Dermis microvascular lymphatic vessel endothelial cell (primary cell): ENCODE measurements at regions not wholly inside any gene's neighbourhood (a gene's known extent, or its start where the extent isn't known, plus 50 kb on each side); places are given as distances from the start of the nearest gene placed in this dataset.
"Not testable (repeated sequence)": the region's sequence is repeated elsewhere in the genome, so short reads cannot be mapped to it uniquely, and the experiment has no call there.

Experiments
- DNase-seq, 2 donors: peaks; one replicate each; pipeline versions ENCODE4 v3.0.0 to v3.0.0-alpha.2; 2010; ENCODE audit warnings: low read depth in 2 of 2

DNA sequence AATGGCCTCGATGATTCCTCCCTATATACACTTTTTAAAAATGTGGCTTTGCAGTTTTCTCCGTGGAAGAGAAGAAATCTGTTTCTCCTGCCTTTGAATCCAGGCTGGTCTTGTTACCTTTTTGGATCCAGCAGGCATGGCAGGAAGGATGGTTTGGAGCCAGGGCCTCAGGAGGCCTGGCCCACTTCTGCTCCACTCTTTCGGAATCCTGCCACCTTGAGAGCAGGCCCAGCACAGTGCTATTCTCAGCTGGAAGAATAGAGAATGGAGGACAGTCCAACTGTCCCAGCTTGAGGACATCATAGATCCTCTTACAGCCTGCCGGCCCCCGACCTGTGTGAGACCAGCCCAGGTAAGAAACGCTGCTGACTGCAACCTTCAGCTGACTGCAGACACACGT is 421.5 kb downstream of the FUT8 start:
- DNase-seq = no peak

DNA sequence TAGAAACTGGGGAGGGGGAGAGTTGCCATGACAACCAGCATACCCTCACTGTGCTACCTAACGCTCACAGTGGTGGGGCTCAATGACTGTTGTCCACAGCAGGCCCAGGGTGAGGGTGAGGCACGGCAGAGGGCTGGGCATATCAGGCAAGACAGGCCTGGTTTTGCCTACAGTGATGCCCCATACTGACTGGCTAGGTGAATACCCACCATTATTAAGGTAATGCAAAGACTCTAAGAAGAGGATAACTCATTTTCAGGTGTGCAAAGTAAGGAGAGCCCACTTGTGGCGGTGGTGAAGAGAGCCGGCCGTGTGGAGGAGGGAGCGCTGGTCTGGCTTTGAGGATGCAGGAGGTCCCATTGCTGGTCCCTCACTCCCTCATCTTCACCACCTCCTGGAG is 422.3 kb downstream of the FUT8 start:
- no peak for DNase-seq

DNA sequence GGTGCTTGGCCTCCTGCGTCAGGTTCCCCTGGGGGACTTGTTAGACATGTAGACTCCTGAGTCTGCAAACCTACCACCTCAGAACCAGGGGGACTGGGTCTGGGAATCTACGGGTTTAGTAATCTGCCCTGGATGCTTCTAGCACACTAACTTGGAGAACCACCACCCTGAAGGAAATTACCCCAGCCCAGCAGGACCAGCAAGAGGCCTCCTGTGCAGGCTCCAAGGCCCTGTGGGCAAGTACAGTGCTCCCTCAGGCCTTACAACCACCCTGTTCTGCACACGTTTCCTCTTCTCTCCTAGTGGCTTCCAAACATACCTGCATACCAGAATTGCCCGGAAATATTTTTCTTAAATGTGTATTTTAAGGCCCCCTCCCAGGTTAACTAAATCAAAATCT is 423.0 kb downstream of the FUT8 start:
- DNase-seq = no peak

DNA sequence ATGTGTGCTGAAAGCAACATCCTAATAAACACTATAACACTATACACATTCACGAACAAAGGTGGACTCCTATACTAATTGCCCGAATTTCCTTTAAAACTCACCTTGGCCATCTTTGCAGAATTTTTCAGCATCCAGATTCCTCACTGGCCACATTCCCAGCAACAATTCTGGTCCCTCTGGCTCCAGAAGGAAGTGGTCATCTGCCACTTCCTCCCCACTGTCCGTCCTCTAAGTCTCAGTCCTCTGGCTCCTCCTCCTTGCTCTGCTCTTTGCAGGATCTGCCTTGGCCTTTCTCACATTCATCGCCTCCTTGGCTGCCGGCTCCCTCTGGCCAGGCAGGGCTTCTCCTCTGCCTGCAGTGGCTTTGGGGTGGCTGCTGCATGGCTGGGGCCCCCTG is 426.0 kb downstream of the FUT8 start:
- no peak for DNase-seq

DNA sequence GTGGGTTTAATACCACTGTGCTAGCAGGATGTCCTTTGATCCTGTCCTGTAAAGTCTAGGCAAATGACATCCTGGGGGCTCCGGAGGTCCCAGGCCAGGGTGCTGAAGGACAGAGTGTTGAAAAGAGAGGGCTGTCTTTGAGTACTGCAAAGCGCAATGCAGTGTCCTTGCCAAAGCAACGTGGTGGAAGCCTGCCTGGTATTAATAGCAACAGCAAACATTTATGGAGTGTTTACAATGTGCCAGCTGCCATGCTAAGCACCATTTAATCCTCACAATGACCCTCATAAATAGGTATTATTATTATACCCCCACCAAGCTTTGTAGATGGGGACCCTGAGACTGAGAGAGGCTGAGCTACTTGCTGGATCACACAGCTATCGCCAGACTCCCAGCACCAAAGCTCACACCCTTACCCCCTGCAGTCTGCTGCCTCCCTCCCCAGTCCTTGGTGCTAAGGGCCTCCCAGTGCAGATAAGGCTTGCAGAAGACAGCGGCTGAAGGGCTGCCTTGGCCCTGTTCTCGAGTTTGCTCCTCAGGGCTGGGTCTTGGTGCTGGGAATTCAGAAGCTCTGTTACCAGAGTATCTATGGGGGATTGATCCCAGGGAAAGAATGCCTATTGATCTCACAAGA is 427.7 kb downstream of the FUT8 start:
- DNase-seq = no peak

DNA sequence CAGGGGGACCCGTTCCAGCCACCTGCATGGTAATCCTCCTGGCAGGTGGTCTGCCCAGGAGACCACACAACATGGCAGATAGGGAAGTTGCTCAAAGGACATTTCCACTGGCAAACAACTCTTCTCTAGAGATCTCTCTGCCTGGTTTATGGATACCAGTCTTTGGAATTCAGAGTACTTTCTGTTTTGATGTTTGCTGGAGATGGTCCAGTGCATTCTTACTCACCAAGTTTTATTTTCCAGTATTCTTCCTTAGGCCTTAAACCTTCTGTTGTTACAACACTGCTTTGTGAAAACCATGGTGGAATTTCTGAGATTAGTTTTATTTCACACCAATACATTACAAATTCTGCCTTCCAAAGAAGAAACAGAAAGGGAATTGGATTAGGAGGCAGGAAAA is 428.3 kb downstream of the FUT8 start:
- no peak for DNase-seq

DNA sequence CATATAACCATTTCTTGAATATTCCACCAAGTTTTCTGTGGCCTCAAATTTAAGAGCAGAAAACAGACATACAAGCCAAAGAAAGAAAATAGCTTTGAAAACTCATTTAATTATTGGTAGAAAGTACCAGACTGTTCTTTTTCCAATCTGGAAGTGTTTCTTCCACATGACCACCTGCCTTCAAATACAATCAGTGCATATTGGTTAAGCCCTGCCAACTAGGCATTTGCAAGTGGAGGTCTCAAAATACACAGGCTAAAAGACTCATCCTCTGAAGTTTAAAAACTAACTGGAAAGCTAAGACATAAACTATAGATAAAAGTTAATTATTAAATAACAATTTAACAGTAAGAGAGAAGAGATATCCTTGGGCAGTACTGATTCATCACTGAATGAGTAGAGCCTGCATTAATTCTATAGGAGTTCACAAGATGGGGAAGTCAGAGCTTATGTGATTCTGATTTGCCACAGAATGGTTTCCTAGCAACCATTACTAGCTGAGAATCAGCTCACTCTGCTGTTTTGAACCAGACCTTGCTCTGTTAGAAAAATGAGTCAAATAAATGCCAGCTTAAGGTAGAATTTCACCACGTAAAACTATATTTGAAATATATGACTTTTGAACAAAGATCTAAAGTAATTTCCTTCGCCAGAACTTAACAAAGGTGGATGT is 433.8 kb downstream of the FUT8 start:
- no peak for DNase-seq

DNA sequence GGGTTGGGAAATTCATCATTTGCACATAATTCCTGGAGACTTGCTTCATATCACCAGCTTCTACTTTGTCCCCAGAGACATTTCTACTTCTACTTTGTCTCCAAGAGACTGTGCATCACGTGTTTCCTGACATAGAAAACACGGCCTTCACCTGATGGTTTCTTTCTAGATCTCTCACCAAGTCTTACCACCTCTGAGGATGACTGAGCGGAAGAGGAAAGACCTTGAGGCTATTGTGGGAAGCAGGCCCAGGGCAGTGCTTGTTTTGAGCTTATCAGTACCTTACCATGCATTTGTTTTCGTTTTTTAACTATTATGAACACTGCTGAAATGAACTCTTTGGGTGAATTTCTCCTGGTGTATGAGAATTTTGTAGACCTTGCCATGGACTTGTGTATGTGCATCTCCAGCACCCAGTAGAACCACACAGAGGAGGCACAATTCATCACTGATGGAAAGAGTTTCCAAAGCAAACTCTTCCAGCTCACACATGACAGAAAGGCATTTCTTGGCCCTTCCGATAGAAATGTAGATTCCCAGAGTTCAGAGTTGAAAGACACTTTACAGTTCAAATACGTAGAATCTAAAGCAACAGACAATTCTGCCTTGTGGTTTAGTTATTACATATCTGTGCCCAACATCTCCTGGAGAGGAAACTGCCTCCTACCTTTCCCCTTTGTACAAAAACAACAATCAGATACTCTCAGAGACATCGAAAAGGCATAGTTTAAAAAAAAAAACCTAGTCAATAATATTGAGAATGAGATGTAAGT is 434.7 kb downstream of the FUT8 start:
- no peak for DNase-seq

DNA sequence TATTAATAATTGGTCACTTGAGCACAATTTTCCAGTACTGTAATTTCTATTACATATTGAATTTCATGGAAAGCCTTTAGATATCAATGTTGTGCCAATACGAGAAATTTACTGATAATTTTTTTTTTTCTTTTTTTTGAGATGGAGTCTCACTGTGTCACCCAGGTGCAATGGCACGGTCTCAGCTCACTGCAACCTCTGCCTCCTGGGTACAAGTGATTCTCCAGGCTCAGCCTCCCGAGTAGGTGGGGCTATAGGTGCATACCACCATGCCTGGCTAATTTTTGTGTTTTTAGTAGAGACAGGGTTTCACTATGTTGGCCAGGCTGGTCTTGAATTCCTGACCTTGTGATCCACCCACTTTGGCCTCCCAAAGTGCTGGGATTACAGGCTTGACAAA is 435.4 kb downstream of the FUT8 start:
- not testable (repeated sequence) for DNase-seq

DNA sequence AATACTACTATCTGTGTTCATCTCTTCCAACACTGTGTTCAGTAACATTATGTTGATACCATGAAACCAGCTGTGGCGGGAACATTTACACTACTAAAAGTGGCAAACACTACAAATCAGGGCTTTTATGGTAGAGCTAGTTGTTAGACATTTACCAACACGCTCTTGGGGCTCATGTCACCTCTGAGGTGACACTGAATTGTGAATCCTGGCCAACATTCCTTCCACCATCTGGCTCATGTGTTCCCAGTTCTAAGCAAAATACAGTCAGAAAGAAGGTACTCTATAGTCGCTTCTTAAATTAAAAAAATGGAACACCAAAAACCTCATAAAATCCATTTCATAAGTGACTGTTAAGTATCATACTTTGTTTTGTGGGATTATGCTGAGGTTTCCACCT is 436.6 kb downstream of the FUT8 start:
- DNase-seq = no peak

DNA sequence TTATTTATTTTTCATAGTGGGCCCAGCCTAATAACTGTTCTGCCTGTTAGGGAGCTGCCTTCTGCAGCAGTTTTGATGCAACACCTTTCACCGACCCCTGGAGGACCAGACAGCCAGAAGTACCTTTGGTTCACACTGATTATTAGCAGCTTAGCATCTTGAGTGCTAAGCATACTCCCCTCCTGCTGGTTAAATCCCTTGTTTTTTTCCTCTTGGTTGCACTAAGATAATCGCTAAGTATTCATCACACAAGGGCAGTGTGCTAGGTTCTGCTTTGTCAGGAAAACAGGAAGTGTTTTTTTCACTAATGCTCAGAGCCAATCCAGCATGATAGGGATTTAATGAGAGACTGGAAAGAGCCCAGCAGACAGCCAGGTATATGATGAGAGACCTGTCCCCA is 437.0 kb downstream of the FUT8 start:
- DNase-seq = no peak

DNA sequence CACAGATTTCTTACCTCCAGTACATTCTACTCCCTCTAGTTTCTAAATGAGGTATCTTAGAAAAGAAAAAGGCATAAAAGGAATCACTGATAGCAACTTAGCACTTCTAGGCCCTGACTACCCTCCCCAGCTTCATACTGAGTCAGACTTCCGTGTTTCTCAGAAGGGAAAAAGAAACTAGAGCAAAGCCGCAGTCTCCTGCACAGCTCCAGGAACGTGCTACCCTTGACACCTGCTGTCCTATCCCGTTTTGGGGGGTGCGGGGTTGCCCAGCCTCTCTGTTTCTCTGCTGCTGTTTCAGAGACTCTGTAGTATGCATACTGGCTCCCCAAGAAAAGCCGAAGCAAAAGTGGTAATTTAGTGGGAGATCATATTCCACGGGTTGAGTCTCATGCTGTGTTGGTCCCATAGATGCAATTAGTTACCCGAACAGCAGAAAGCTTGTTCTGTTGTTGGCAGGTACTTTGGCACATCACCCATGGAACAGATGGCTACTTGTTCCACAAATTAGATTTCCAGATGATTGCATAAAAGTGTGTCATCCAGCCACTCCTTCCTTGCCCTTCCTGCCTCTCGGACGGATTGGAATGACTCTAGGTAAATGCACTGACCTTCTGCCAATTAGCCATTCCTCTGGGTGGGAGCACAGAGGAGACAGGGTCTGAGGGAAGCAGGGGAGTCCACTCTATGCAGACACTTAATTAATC is 438.1 kb downstream of the FUT8 start:
- no peak for DNase-seq

DNA sequence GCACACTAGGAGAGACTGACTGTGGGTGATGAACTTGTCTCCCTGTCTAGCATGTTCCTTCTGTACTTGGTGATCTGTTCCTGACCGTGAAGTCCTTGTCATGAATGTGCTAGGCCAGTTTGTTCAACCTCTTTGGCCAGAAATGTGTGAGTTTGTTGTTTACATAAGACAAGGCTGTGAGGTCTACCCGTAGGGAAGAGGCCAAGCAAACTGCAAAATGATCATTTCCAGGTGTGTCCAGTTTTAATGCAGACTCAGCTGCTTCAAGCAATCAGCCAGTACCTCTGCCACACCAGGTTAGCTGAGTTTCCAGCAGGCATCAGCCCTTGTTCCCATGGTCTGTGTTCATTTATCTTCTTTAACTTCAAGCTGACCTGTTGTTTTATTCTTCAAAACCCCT is 440.2 kb downstream of the FUT8 start:
- no peak for DNase-seq

DNA sequence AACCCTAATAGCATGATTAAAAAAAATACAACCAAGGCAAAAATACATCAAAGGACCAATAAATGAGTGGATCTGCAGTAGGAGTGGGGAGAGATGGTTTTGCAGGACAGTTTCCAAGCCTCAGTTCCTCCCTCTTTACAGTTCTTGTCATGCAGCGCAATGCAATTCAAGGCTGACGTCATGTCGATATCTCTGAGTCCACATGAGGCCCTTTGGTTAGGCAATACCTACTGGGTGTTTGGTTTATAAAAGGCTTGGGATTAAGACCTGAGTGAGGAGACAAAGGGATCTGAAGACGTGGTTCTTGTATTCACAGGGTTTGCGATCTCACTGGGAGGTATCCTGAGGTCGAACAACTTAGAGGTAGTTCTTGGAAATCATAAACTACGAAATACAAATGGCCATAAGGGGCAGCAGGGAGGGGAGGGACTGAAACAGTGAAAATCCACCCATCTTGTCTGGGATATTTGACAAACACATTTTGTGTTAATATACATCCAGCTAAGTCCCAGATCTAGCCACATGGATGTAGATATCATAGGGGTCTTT is 441.0 kb downstream of the FUT8 start:
- DNase-seq = no peak

DNA sequence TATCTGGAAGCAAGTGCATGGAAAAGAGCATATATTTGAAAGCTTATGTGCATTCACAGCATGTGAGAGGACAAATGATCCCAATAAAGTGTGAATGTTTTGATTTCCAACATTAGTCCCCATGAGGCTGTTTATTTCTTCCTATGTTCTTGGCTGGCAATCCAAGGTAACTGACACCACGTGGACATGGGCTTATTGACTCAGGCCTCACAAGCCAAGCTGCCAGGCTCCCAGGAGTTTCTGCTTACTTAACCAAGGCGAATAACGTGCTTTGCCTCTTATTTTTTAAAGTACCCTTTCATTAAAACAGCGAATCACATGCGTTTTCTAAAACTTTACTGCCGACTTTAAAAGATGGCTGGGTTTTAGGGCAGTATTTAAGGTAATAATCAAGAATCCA is 441.7 kb downstream of the FUT8 start:
- DNase-seq = no peak

DNA sequence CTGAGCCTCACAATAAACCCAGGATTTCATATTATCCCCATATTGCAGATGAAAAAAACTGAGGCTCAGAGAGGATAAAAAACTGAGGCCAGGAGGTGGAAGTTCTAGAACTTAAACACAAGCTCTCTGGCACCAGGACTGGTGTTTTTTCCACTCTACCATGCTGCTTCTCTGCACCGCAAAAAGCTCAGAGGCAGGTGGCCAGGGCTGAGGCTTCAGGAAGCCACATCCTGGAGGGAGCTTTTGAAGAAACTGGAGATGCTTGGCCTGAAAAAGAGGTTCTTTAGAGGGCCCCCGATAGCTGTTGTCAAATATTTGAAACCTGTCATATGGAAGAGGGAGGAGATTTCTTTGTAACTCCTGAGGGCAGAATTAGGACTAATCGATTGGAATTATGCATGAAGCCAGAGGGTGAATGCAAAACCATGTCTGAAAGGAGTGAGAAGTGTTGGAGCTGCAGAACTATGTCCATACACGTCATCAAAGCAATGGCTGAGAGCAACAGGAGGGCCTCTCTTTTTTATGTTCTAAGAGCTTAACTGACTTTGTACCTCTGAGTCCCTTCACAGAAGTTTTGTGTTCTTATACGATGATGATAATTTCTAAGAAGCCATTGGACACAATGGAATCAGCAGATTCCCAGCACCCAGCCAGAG is 448.6 kb downstream of the FUT8 start:
- DNase-seq = no peak

DNA sequence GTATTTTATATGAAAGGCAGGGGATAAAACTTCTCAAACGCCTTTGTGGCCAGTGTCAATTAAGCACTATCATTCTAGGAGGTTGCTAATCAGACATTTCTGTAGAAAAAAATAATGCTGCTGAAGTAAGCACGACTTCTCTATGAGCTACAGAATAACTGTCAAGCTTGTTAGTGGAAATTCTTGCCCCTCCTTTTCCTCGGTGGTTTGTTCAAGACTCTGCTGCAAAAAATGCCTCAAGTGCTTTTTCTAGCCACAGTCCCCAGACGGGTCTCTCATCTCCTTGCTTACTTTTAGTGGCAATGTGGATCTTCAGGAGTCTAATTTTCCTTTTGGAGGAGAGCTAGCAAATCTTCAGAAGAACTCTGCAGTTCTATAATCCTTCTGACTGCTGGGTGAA is 452.0 kb downstream of the FUT8 start:
- DNase-seq = no peak

DNA sequence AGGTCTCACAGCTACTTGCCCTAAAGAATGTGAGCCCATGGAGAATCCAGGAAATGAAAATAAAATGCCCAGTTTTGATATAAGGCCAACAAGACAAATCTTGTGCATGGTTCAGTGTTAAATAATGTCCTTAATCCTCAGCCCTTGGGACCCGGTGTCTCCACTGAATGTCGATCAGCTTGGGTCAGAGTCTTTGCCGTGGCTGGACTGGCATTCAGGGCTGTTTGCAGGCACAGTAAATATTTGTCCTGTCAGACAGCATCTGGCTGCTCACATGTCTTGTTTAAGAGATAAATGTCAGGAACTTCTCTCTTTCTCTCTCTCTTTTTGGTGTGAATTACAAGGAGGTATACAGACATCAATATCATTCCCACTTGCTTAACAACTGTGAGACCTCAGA is 452.5 kb downstream of the FUT8 start:
- no peak for DNase-seq

DNA sequence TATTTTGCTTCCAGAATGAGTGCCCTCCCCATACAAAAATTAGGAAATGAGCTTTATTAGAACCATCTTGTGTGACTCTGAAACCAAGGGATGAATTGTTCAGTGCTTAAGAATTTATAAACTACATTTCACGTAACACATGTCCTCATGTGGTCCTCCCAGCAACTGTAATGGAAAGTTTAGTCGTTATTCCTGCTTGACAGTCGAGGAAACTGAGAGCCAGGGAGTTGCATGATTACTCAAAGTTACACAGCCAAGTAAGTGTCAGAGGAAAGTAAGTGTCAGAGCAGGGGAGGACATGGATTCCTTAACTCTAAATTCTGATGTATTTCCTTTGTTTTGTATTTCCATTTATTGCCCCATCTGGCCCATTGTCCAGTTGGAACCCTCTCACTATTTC is 453.9 kb downstream of the FUT8 start:
- no peak for DNase-seq

DNA sequence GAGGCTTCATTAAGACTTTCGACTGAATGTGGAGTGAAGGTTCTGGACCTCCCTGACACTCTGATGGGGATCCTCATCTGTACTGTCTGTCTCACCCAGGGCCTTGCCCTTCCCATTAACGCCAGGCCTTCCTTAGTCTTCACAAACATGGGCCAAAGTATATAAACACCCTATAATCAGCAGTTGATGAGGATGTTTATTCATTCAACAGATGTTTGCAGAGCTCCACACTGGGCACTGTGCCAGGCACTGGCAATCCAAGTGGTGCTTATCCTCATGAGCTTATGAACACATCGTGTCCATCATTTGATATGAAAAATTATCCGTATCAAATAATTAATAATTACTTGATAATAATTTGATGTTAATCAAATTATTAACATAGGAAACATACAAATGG is 454.4 kb downstream of the FUT8 start:
- no peak for DNase-seq

DNA sequence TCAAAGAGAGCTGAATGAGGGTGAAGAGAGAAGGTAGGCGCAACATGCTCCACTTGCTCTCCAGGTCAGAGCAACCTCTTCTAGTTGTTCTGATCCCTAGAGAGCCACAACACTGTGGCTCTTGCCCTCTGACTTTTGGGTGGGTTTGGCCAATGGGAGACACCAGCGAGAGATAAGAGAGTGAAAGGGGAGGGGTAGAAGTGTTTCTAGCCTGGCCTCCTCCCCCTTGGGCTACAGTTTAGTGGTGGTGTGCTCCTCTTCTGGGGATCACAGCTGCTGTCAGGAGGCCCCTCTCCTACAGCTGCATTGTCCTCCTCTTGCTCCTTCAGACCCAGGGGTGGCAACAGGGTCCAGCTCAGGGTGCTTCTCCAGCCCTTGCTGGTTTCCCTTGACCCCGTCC is 454.8 kb downstream of the FUT8 start:
- DNase-seq = no peak

DNA sequence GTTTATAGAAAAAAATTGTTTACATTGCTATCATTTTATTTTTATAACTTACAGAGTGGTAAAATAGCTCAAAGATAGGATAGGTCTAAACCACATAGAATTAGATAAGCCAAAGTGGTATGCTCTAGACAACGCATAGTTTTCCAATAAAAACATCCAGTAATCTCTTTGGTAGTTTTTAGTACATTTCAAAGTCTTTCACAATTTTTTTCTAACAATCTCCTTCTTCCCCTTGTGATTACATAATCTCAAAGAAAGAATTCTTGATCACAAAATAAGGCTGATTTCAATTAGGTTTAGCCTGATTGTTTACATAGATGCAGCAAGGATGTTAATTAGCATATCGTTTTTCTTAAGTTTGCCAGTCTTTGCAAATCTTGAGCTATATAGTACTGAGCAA is 460.0 kb downstream of the FUT8 start:
- DNase-seq = no peak
